Keratinocyte (primary cell): ENCODE measurements at regions not wholly inside any gene's neighbourhood (a gene's known extent, or its start where the extent isn't known, plus 50 kb on each side); places are given as distances from the start of the nearest gene placed in this dataset.

Source experiments
- DNase-seq: peaks from one replicate; pipeline ENCODE4 v3.0.0-alpha.2; 2011; ENCODE audit warnings: low read depth, missing footprints, low spot score
- FAIRE-seq: peaks from 2 replicates; lab custom pipeline; 2011; peaks lifted over from hg19 to GRCh38; lab: Jason Lieb, UNC
- H2AFZ ChIP-seq: 2 replicates; pipeline ENCODE4 v1.6.0; 2012; ENCODE audit warnings: low read length, control low read depth, inconsistent platforms; ENCODE audit not compliant: control insufficient read depth
- H3K27ac ChIP-seq: 2 replicates; pipeline ENCODE4 v1.5.1; 2011; ENCODE audit warnings: low read length; ENCODE audit not compliant: control insufficient read depth, insufficient read depth
- H3K27me3 ChIP-seq: 3 replicates; pipeline ENCODE4 v1.6.0; 2011; ENCODE audit warnings: low read length; ENCODE audit not compliant: control insufficient read depth, insufficient read depth; ENCODE audit errors: extremely low read depth
- H3K36me3 ChIP-seq, 2 experiments: 2 replicates in 1 of 2; 3 replicates in 1 of 2; pipeline ENCODE4 v1.5.1; 2011; ENCODE audit warnings: low read length in 2 of 2, mild to moderate bottlenecking in 1 of 2; ENCODE audit not compliant: control insufficient read depth in 2 of 2, insufficient read depth in 2 of 2; ENCODE audit errors: extremely low read depth in 1 of 2
- H3K4me1 ChIP-seq: 3 replicates; pipeline ENCODE4 v1.5.1; 2011; ENCODE audit warnings: low read length; ENCODE audit not compliant: control insufficient read depth, insufficient read depth; ENCODE audit errors: extremely low read depth
- H3K4me2 ChIP-seq: 3 replicates; pipeline ENCODE4 v1.6.0; 2011; ENCODE audit warnings: low read depth, low read length; ENCODE audit not compliant: control insufficient read depth, insufficient read depth; ENCODE audit errors: extremely low read depth
- H3K4me3 ChIP-seq, 3 experiments: fragments of 200-600 bp in 1 of 3; sonication (generic) in 1 of 3; 2 replicates in 2 of 3; 3 replicates in 1 of 3; pipeline ENCODE4 v1.5.1; 2011 to 2016; ENCODE audit warnings: low read length in 3 of 3, mild to moderate bottlenecking in 3 of 3, control low read depth in 2 of 3, inconsistent platforms in 1 of 3, low read depth in 1 of 3, mixed read lengths in 1 of 3, mixed run types in 1 of 3, moderate library complexity in 1 of 3; ENCODE audit not compliant: control insufficient read depth in 2 of 3, insufficient read depth in 2 of 3; ENCODE audit errors: extremely low read depth in 1 of 3
- H3K79me2 ChIP-seq: 2 replicates; pipeline ENCODE4 v1.6.0; 2012; ENCODE audit warnings: low read length; ENCODE audit not compliant: control insufficient read depth, insufficient read depth
- H3K9ac ChIP-seq: 3 replicates; pipeline ENCODE4 v1.6.0; 2011; ENCODE audit warnings: low read length; ENCODE audit not compliant: control insufficient read depth, insufficient read depth; ENCODE audit errors: extremely low read depth
- H3K9me1 ChIP-seq: 3 replicates; pipeline ENCODE4 v1.6.0; 2011; ENCODE audit warnings: low read length; ENCODE audit not compliant: control insufficient read depth, insufficient read depth; ENCODE audit errors: extremely low read depth
- H3K9me3 ChIP-seq: 2 replicates; pipeline ENCODE4 v1.5.1; 2012; ENCODE audit warnings: low read depth, low read length; ENCODE audit not compliant: control insufficient read depth
- H4K20me1 ChIP-seq: 3 replicates; pipeline ENCODE4 v1.6.0; 2011; ENCODE audit warnings: low read length; ENCODE audit not compliant: control insufficient read depth, insufficient read depth; ENCODE audit errors: extremely low read depth
- EZH2 ChIP-seq: IDR thresholded peaks from one replicate; pipeline ENCODE4 v1.6.1; 2012; ENCODE audit warnings: inconsistent platforms, mild to moderate bottlenecking, low read length, moderate library complexity
- dilution Hi-C: fragments of 300-500 bp; cut with MboI; formaldehyde crosslinking; loops from one replicate; pipeline ENCODE4 v1.7.0; 2020; ENCODE audit warnings: low sequenced_read_pairs; ENCODE audit not compliant: extremely low pct_ligation_motif_present
- TF ChIP-seq, protein P1 (sequence below), 3 experiments: IDR thresholded peaks in 1 of 3; conservative IDR thresholded peaks in 1 of 3; optimal IDR thresholded peaks in 1 of 3; 2 replicates in 2 of 3; 3 replicates in 1 of 3; pipeline versions ENCODE3 to v1.5.1; 2011; ENCODE audit warnings: low read length in 3 of 3, mild to moderate bottlenecking in 3 of 3, moderate library complexity in 2 of 3, control low read depth in 1 of 3, inconsistent platforms in 1 of 3; ENCODE audit not compliant: insufficient read depth in 2 of 3; ENCODE audit errors: extremely low read depth in 1 of 3

DNA sequence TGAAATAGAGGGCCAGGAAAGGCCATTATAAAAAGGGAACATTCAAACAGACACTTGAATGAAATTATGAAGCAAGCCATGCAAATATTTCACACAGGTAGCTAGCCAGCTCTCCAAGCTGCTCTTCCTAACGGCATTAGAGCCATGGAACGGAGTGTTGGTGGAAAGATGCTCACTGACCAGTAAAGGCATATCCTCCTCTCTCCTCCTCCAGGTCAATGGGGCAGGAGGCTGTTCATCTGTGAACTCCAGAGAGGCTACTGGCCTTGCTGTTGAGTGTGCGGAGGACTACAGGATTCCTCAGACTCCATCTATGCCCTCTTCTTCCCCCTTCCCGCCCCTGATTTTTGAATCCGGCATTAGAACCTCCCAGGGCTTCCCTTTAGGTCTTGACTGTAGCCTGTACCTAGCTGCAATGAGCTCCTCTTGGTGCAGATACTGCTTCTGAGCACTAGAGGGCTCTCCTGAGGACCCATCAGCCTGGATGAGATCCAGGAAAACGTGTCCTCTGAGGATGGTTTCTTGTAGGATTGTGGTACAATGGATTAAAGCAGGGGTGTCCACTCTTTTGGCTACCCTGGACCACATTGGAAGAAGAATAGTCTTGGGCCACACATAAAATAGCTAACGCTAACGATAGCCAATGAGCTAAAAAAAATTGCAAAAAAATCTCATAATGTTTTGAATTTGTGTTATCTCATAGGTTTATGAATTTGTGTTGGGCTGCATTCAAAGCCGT lies 162.2 kb downstream of the SREK1 start:
- Histone ChIP-seq H3K9me3 (no peaks in the 10 kb centered on the region), H3K4me2 (no peak overlapping the region), H3K36me3 (no peaks in the 10 kb centered on the region), H3K4me1 (no peaks in the 10 kb centered on the region), H3K4me3 (no peak overlapping the region), H3K9me1 (no peaks in the 10 kb centered on the region), H3K9ac (no peak overlapping the region), H3K27me3 (peaks cover 8% of the 10 kb centered on the region), H3K27ac (no peak overlapping the region), H4K20me1 (no peaks in the 10 kb centered on the region), H2AFZ (no peak overlapping the region), H3K79me2 (no peaks in the 10 kb centered on the region)
- FAIRE-seq (peak; percentile 66), DNase-seq (peak; percentile 13)
- TF ChIP-seq, protein P1, sequence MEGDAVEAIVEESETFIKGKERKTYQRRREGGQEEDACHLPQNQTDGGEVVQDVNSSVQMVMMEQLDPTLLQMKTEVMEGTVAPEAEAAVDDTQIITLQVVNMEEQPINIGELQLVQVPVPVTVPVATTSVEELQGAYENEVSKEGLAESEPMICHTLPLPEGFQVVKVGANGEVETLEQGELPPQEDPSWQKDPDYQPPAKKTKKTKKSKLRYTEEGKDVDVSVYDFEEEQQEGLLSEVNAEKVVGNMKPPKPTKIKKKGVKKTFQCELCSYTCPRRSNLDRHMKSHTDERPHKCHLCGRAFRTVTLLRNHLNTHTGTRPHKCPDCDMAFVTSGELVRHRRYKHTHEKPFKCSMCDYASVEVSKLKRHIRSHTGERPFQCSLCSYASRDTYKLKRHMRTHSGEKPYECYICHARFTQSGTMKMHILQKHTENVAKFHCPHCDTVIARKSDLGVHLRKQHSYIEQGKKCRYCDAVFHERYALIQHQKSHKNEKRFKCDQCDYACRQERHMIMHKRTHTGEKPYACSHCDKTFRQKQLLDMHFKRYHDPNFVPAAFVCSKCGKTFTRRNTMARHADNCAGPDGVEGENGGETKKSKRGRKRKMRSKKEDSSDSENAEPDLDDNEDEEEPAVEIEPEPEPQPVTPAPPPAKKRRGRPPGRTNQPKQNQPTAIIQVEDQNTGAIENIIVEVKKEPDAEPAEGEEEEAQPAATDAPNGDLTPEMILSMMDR (optimal IDR thresholded peaks at IDR 0.05 in 1 of 3, IDR thresholded peaks at IDR 0.05 in 1 of 3, conservative IDR thresholded peaks at IDR 0.05 in 1 of 3; ENCODE audit: extremely low read depth in 1 of 3, insufficient read depth in 2 of 3, low read length in 3 of 3): peak; percentile 83 to 93 (median 88)
- no peak for TF ChIP-seq EZH2
- dilution Hi-C loops: loop anchor here (25.0 kb wide), 2 partner anchors 181 to 481 kb away; no protein-coding TSS in a partner anchor

DNA sequence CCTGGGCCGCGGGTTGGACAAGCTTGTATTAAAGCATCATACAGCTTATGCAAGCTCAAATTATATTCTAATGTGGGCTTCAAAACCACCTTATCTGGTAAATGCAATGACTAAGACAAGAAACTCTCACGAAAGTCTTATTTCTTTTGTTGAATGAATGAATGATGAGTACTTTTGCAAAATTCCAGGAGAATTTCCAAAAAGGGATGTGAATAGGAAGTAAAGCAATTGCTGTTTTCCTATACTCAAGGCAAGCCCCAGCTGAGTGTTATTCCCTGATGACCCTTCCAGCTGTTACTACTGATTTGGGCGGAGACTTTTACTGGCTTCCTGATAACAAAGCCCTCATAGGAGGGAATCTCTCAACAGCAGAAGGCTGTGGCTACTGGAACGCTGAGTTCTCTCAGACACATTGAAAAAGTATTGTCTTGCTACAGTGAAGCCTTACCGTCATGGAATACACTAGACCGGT lies 162.8 kb downstream of the SREK1 start:
- Histone ChIP-seq H4K20me1 (no peaks in the 10 kb centered on the region), H3K4me2 (no peak overlapping the region), H3K79me2 (no peaks in the 10 kb centered on the region), H3K27me3 (peaks cover 8% of the 10 kb centered on the region), H3K36me3 (no peaks in the 10 kb centered on the region), H3K4me3 (no peak overlapping the region), H2AFZ (no peak overlapping the region), H3K27ac (no peak overlapping the region), H3K9me1 (no peaks in the 10 kb centered on the region), H3K4me1 (no peaks in the 10 kb centered on the region), H3K9me3 (no peaks in the 10 kb centered on the region), H3K9ac (no peak overlapping the region)
- dilution Hi-C loops: loop anchor here (25.0 kb wide), 2 partner anchors 180 to 480 kb away; no protein-coding TSS in a partner anchor
- TF ChIP-seq, protein P1 (optimal IDR thresholded peaks at IDR 0.05 in 1 of 3, IDR thresholded peaks at IDR 0.05 in 1 of 3, conservative IDR thresholded peaks at IDR 0.05 in 1 of 3; ENCODE audit: extremely low read depth in 1 of 3, insufficient read depth in 2 of 3, low read length in 3 of 3): no peak
- TF ChIP-seq EZH2: no peak
- FAIRE-seq: no peak
- no peak for DNase-seq
